ENCODE measurements at regions not wholly inside any gene's neighbourhood (a gene's known extent, or its start where the extent isn't known, plus 50 kb on each side); places are given as distances from the start of the nearest gene placed in this dataset.
"Not testable (repeated sequence)": the region's sequence is repeated elsewhere in the genome, so short reads cannot be mapped to it uniquely, and the experiment has no call there.

- FAIRE-seq; DNase-seq (ENCODE audit: low spot score): not testable (repeated sequence)
These were observed 243.3 kb downstream of the TTC6 start for GRCh38 chr14:37838778-37839177.

DNA sequence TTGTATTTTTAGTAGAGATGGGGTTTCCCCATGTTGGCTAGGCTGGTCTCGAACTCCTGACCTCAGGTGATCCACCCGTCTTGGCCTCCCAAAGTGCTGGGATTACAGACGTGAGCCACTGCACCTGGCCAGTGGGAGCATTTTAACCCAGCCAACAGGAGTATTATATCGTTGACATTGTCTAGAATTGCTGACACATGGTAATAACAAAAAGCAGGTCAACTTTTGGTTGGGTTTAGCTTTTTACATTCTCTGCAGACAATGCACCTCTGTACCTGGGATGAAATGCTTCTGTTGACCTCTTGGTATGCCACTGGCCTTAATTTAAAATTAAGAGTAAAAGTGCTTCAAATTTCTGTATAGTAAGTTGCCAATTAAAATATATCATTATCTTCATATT, 245.6 kb downstream of the TTC6 start:
- DNase-seq (ENCODE audit: low spot score); FAIRE-seq: not testable (repeated sequence)

- DNase-seq (ENCODE audit: low spot score) (no peak), FAIRE-seq (no peak)
These were observed 246.7 kb downstream of the TTC6 start for GRCh38 chr14:37842106-37842505.

- FAIRE-seq (no peak), DNase-seq (ENCODE audit: low spot score) (no peak)
These were observed 248.7 kb downstream of the TTC6 start for GRCh38 chr14:37843954-37844607.

- no peak for DNase-seq (ENCODE audit: low spot score)
- no peak for FAIRE-seq
These were observed 249.2 kb downstream of the TTC6 start for GRCh38 chr14:37844614-37845013.

GRCh38 chr14:37848985-37849621, 253.7 kb downstream of the TTC6 start:
- FAIRE-seq = no peak
- DNase-seq (ENCODE audit: low spot score) = no peak

GRCh38 chr14:37851054-37851453, 255.6 kb downstream of the TTC6 start:
- FAIRE-seq (no peak), DNase-seq (ENCODE audit: low spot score) (no peak)

- no peak for DNase-seq (ENCODE audit: low spot score)
- FAIRE-seq = no peak
These were observed 260.4 kb downstream of the TTC6 start for GRCh38 chr14:37855871-37856270.

DNA sequence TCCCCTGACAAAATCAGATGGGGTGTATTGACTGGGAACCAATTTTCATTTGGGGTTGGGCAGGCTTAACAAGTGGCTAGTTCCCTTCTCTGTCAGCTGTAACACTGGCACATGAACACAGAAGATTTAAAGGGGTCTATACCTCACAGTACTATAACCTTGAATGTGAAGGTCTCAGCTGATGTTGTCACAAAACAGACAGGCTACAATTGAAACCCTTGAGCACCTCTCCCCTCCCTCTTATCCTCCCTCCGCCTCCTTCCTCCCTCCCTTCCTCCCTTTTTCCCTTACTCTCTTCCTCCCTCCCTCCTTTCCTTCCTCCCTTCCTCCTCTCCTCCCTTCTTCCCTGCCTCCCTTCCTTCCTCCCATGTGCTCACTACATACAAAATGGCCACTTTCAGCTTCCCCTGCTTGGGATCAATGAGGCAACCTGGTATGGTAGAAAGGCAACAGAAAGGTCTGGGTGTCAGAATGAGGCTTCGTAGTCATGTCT, 262.4 kb downstream of the TTC6 start:
- DNase-seq (ENCODE audit: low spot score) = no peak
- no peak for FAIRE-seq

- FAIRE-seq (no peak), DNase-seq (ENCODE audit: low spot score) (no peak)
These were observed 263.3 kb downstream of the TTC6 start for GRCh38 chr14:37858733-37859132.

DNA sequence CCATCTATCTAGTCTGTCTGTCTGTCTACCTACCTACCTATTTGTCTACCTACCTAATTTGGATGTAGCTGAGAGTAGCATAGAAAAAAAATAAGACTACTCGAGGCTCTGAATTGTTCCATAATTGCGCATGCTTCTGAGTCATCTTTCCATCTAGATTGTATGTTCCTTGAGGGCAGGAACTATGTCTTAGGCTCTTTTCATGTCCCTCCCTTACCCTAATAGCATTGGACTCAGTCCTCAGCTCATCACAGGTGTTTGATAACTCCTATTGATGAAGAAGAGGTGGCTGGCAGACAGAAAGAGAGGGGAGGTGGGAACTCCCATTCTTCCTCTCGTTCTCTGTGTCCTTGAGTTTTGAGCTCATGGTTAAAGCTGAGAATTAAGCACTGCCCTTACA, 263.7 kb downstream of the TTC6 start:
- DNase-seq (ENCODE audit: low spot score) (no peak), FAIRE-seq (no peak)

- FAIRE-seq = no peak
- no peak for DNase-seq (ENCODE audit: low spot score)
These were observed 266.8 kb downstream of the TTC6 start for GRCh38 chr14:37862263-37862662.

GRCh38 chr14:37864128-37864527, 268.7 kb downstream of the TTC6 start:
- no peak for FAIRE-seq
- DNase-seq (ENCODE audit: low spot score) = no peak

DNA sequence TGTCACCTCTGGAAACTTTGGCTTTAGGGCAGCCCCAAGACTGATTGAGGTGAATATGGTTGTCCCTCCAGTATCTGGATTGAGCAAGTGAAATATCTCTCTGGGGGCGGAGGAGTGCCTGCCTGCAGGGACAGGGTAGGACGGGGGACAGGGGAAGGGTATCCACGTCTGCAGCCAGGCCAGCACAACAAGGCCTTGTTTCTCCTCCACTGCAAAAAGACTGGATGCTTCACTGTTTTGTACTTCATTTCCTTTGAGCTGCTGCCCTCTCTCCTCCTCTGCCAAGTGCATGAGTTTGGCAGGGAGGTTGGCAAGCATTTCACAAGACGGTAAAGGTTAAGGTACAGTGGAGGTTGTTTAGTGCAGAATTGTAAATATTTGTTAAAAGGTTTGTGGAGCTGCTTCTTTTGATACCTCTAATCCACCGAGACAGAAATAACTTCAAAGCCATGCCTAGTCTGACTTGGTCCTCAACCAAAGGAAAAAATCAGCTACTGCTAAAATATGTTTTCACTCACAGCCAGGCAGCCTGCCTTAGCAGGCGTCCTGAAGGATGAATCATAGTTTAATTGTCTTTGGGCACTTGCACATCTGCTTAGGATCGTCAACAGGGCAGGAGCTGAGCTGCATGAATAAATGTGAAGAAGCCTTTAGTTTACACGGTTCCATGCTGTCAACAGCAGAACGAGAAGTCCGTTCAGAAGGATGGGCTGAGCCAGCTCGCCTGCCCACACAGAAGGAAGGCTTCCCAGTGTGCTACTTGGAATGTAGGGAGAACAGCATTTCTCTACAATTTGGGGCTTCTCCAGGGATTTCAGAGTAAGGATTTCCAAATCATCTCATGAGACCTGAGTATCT, 269.7 kb downstream of the TTC6 start:
- no peak for DNase-seq (ENCODE audit: low spot score)
- no peak for FAIRE-seq

GRCh38 chr14:37865719-37866549, 270.5 kb downstream of the TTC6 start:
- no peak for DNase-seq (ENCODE audit: low spot score)
- FAIRE-seq = no peak

- DNase-seq (ENCODE audit: low spot score) (no peak), FAIRE-seq (no peak)
These were observed 274.2 kb downstream of the TTC6 start for GRCh38 chr14:37869633-37870032.

GRCh38 chr14:37870170-37870569, 274.7 kb downstream of the TTC6 start:
- no peak for FAIRE-seq
- no peak for DNase-seq (ENCODE audit: low spot score)

- DNase-seq (ENCODE audit: low spot score) (no peak), FAIRE-seq (no peak)
These were observed 275.4 kb downstream of the TTC6 start for GRCh38 chr14:37870632-37871346.

DNA sequence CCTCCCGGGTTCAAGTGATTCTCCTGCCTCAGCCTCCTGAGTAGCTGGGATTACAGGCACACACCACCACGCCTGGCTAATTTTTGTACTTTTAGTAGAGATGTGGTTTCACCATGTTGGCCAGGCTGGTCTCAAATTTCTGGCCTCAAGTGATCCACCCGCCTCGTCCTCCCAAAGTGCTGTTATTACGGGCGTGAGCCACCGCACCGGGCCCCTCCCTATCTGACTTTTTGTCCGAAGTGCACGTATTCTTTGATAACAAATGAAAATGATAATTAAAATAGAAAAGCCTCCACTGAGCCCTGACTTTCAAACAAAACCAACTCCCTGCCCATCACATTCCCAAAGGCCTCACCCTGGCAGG, 278.6 kb downstream of the TTC6 start:
- FAIRE-seq; DNase-seq (ENCODE audit: low spot score): not testable (repeated sequence)

GRCh38 chr14:37874429-37875109, 279.1 kb downstream of the TTC6 start:
- FAIRE-seq = no peak
- peak; percentile 26 for DNase-seq (ENCODE audit: low spot score)

All from RCC 7860 (cell line).